GM12878 (cell line): ENCODE measurements at regions not wholly inside any gene's neighbourhood (a gene's known extent, or its start where the extent isn't known, plus 50 kb on each side); places are given as distances from the start of the nearest gene placed in this dataset.

Experiments used
- ATAC-seq: fragments of 200-7000 bp; cut with Tn5 transposase; 3 replicates; pipeline ENCODE4 v1.9.1; 2020; ENCODE audit warnings: mild to moderate bottlenecking, moderate library complexity
- BruUV-seq: library from RNA; stranded (reverse); fragments of 400-500 nt; replicated peaks from 2 replicates; lab custom pipeline; 2021; lab: Mats Ljungman, UMichigan
- CTCF ChIA-PET: fragments of 300-600 bp; sonication (Branson Sonifier 250); formaldehyde crosslinking; extraction: SDS; loops from one replicate; lab custom pipeline; 2021; ENCODE audit warnings: inconsistent platforms; lab: Yijun Ruan, JAX
- POLR2A ChIA-PET: fragments of 350-600 bp; formaldehyde crosslinking; extraction: SDS; loops from one replicate; lab custom pipeline; 2021; ENCODE audit warnings: inconsistent platforms; lab: Charles Lee
- RAD21 ChIA-PET: fragments of 300-600 bp; sonication (Branson Sonifier 250); formaldehyde crosslinking; loops from one replicate; lab custom pipeline; 2023; ENCODE audit warnings: antibody characterized with exemption; ENCODE audit not compliant: unreplicated experiment; lab: Charles Lee
- SMC1A ChIA-PET: fragments of 300-600 bp; sonication (Branson Sonifier 250); formaldehyde crosslinking; loops from one replicate; lab custom pipeline; 2023; ENCODE audit not compliant: unreplicated experiment, uncharacterized antibody; lab: Charles Lee
- DNase-seq: peaks from one replicate; pipeline ENCODE4 v3.0.0-alpha.2; 2011; ENCODE audit warnings: low read depth, low spot score
- FAIRE-seq: peaks from 3 replicates; lab custom pipeline; 2011; peaks lifted over from hg19 to GRCh38; lab: Jason Lieb, UNC
- H2AFZ ChIP-seq: 2 replicates; pipeline ENCODE4 v1.6.0; 2011; ENCODE audit warnings: low read depth, low read length, control low read depth; ENCODE audit not compliant: control insufficient read depth
- H3K27ac ChIP-seq: 2 replicates; pipeline ENCODE4 v1.5.1; 2011; ENCODE audit warnings: control low read depth; ENCODE audit not compliant: control insufficient read depth, insufficient read depth
- H3K27me3 ChIP-seq, 2 experiments: replicated peaks in 1 of 2; 2 replicates each; pipeline versions ENCODE4 v1.6.0 to v1.6.1; 2011; ENCODE audit warnings: low read length in 1 of 2; ENCODE audit not compliant: control insufficient read depth in 2 of 2, insufficient read depth in 2 of 2
- H3K36me3 ChIP-seq, 2 experiments: 2 replicates each; pipeline ENCODE4 v1.5.1; 2011; ENCODE audit warnings: low read length in 1 of 2; ENCODE audit not compliant: control insufficient read depth in 2 of 2, insufficient read depth in 2 of 2
- H3K4me1 ChIP-seq: 2 replicates; pipeline ENCODE4 v1.6.1; 2011; ENCODE audit warnings: mild to moderate bottlenecking, low read length, moderate library complexity, mixed read lengths; ENCODE audit not compliant: control insufficient read depth, insufficient read depth
- H3K4me2 ChIP-seq: 2 replicates; pipeline ENCODE4 v1.6.0; 2011; ENCODE audit warnings: control low read depth; ENCODE audit not compliant: control insufficient read depth, insufficient read depth
- H3K4me3 ChIP-seq: fragments of 200-600 bp; sonication (generic); 2 replicates; pipeline ENCODE4 v1.5.1; 2016
- H3K79me2 ChIP-seq: 2 replicates; pipeline ENCODE4 v1.6.0; 2011; ENCODE audit warnings: low read length; ENCODE audit not compliant: control insufficient read depth, insufficient read depth
- H3K9ac ChIP-seq: 2 replicates; pipeline ENCODE4 v1.8.0; 2011; ENCODE audit warnings: low read length, control low read depth, mixed read lengths; ENCODE audit not compliant: control insufficient read depth, insufficient read depth
- H3K9me3 ChIP-seq: replicated peaks from 3 replicates; pipeline ENCODE4 v1.5.1; 2011; ENCODE audit warnings: mild to moderate bottlenecking, low read length; ENCODE audit not compliant: control insufficient read depth, insufficient read depth
- H4K20me1 ChIP-seq: 2 replicates; pipeline ENCODE4 v1.6.0; 2011; ENCODE audit not compliant: control insufficient read depth, insufficient read depth
- FOXM1 ChIP-seq: IDR thresholded peaks from 2 replicates; pipeline ENCODE4 v1.6.1; 2012; ENCODE audit warnings: low read depth, mild to moderate bottlenecking, inconsistent platforms, low read length, moderate library complexity
- PAX8 ChIP-seq: fragments of 450-650 bp; IDR thresholded peaks from 2 replicates; pipeline ENCODE4 v1.6.1; 2017; ENCODE audit warnings: mild to moderate bottlenecking, moderate library complexity
- POU2F2 ChIP-seq: IDR thresholded peaks from 3 replicates; pipeline ENCODE4 v1.6.1; 2011; ENCODE audit warnings: low read depth, mild to moderate bottlenecking, low read length, borderline replicate concordance
- RAD51 ChIP-seq: fragments of 450-650 bp; IDR thresholded peaks from 2 replicates; pipeline ENCODE4 v1.6.1; 2016; ENCODE audit warnings: moderate library complexity, mild to moderate bottlenecking, inconsistent platforms
- SPI1 ChIP-seq: IDR thresholded peaks from 2 replicates; pipeline ENCODE4 v1.6.1; 2011; ENCODE audit warnings: low read depth, mild to moderate bottlenecking, low read length, moderate library complexity, borderline replicate concordance; ENCODE audit not compliant: insufficient read depth
- ZNF687 ChIP-seq: fragments of 450-650 bp; IDR thresholded peaks from 2 replicates; pipeline ENCODE4 v1.6.1; 2017; ENCODE audit warnings: mild to moderate bottlenecking, moderate library complexity
- WGBS: methylation state at CpG from one replicate; pipeline ENCODE4 v1.1.6; 2016; ENCODE audit warnings: low lambda C conversion rate; ENCODE audit not compliant: insufficient replicate concordance, insufficient coverage; ENCODE audit errors: missing lambda C conversion rate; 5-methylcytosine and 5-hydroxymethylcytosine counted together
- in situ Hi-C: fragments of 300-500 bp; cut with MboI; formaldehyde crosslinking; loops from 9 replicates; pipeline ENCODE4 v1.14.3; 2018; ENCODE audit warnings: mixed read lengths
- intact Hi-C: fragments of 100-400 bp; cut with micrococcal nuclease; formaldehyde crosslinking; loops from one replicate; pipeline ENCODE4 v1.14.2; 2022; ENCODE audit not compliant: unreplicated experiment

DNA sequence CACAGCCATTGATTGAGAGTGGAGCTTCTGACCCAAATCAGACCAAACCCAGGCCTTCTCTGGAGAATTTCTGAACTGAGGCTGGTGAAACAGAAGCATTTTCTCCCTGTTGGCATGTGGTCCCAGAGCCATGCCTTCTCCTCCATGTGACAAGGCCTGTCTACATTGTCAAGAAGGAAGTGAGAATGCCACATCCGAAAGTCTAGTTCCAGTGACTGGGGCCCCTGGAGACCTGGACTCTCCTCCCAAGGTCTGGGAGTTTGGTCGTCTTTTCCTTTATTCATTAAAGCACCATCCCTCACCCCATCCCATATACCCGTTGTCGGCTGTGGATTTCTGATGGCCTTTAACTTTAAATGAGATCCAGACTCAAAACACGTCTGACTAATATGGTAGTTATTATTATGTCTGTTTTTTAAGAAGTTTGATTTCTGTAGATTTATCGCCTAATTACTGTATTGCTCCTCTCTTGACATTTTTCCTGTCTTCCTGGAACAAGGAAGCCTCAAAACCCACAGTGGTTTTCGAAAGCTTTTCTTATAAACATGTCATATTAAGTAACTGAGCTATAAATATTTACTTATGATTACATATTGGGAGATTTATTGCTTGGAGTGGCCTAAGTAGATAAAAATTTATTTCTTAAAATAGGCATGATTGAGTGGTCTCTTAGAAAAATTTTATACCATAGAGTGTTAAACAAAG is 128.3 kb upstream of the FRY start:
- Histone ChIP-seq H3K36me3 (no peaks in the 10 kb centered on the region), H3K9me3 (no peaks in the 10 kb centered on the region), H2AFZ (no peak overlapping the region), H3K4me3 (no peak overlapping the region), H3K4me1 (no peaks in the 10 kb centered on the region), H3K9ac (no peak overlapping the region)
- in situ Hi-C loops, result no loop called here
- no peak for DNase-seq
- CTCF ChIA-PET, result interaction anchor here (0.6 to 2.2 kb wide), 4 partner anchors 11 to 678 kb away, joined by 3 to 8 read pairs (median 5); no protein-coding TSS in a partner anchor
- RAD21 ChIA-PET, result interaction anchor here (1.2 kb wide), 1 partner anchor 64 kb away, joined by 3 read pairs; no protein-coding TSS in a partner anchor
- BruUV-seq, result no TSS peak
- WGBS, result 66% methylated on average over 7 of the region's 7 CpGs
- no peak for FAIRE-seq
- no peak for ATAC-seq
- TF ChIP-seq FOXM1 (no peak), ZNF687 (0 out of 2 replicates have a peak, but pooled peaks have one; percentile 24), SPI1 (peak; percentile 44; the same call in 1 of the 2 replicates), POU2F2 (no peak), RAD51 (no peak), PAX8 (no peak)
- TF ChIP-seq, all 136 proteins: peak for 2
- Histone ChIP-seq H3K27ac (no peak overlapping the region), H3K27me3 (no peaks in the 10 kb centered on the region; a peak in 1 of 4 replicates), H3K79me2 (no peaks in the 10 kb centered on the region), H4K20me1 (no peaks in the 10 kb centered on the region), H3K4me2 (no peak overlapping the region)
- ChIA-PET SMC1A (interaction anchor here (0.5 to 0.9 kb wide), 4 partner anchors 9 to 678 kb away, joined by 3 to 5 read pairs (median 4); no protein-coding TSS in a partner anchor), POLR2A (interaction anchor here (0.5 kb wide), 1 partner anchor 49 kb away, joined by 3 read pairs; no protein-coding TSS in a partner anchor)
- intact Hi-C loops, result no loop called here
